LoVo (cell line): ENCODE measurements at regions not wholly inside any gene's neighbourhood (a gene's known extent, or its start where the extent isn't known, plus 50 kb on each side); places are given as distances from the start of the nearest gene placed in this dataset.

Source experiments
- DNase-seq: peaks from one replicate; pipeline ENCODE4 v3.0.0-alpha.2; 2016; ENCODE audit warnings: low spot score

DNA sequence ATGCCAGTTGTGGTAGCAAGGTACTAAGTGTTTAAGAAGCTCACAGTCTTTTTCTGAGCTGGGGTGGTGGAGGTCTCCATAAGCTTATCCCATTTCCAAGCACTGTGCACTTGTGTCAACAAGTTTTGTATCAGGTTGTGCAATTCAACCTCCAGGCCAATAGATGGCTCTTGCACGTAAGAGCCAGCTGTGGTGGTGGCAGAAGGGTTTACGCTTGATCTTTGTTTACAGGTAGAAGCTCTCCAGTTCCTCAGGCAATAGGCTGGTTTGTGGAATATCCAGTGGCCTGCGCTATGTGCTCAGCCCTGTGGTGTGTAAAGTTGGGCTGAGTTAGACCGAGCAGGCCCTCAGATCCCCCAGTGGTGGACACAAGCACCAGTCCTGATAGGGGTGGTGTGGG, 89.7 kb upstream of the CNTNAP5 start:
- DNase-seq, result no peak

DNA sequence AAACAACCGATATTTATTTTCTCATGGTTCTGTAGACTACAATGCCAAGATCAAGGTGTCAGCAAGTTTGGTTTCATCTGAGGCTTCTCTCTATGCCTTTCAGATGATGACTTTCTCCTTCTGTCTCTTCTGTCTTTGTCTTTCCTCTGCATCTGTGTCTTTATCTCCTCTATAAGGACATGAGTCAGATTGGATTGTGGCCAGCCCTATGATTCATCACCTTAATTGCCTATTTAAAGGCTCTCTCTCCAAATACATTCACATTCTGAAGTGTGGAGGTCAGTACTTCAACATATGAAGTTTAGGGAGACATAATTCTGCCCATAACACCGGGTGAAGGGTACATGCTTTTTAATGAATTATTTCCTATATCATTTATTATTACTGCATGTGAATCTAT, 71.2 kb upstream of the CNTNAP5 start:
- peak; percentile 44 for DNase-seq

DNA sequence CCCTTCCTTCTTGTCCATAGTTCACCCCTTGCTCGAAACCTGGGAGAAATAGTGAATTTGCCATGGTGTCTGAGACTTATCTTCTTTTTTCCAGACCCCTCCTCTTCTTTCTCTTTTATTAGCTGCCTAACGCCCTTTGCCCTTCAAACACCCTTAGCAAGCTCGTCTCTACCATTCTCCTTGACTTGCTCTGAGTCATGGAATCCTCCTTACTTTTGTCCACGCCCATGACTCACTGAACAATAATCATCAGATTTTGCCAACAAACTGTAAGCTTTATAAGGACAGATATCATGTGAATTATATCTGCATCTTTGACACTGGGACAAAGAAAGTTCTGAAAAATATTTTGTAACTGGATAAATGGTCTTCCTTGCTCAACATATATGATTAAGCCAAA, 67.1 kb upstream of the CNTNAP5 start:
- no peak for DNase-seq

DNA sequence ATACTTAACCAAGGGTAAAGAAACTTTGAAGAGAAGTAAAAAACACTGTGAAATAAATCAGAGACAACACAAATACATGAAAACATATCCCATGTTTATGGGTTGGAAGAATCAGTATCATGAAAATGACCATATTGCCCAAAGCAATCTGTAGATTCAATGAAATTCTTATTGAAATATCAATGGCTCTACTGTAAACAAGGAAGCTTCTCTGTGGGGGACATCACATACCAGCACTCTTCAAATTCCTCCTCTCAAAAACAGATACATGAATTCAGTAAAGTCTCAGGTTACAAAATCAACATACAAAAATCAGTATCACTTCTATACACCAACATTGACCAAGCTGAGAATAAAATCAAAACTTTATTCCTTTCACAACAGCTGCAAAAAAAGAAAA, 63.5 kb upstream of the CNTNAP5 start:
- DNase-seq, result no peak

DNA sequence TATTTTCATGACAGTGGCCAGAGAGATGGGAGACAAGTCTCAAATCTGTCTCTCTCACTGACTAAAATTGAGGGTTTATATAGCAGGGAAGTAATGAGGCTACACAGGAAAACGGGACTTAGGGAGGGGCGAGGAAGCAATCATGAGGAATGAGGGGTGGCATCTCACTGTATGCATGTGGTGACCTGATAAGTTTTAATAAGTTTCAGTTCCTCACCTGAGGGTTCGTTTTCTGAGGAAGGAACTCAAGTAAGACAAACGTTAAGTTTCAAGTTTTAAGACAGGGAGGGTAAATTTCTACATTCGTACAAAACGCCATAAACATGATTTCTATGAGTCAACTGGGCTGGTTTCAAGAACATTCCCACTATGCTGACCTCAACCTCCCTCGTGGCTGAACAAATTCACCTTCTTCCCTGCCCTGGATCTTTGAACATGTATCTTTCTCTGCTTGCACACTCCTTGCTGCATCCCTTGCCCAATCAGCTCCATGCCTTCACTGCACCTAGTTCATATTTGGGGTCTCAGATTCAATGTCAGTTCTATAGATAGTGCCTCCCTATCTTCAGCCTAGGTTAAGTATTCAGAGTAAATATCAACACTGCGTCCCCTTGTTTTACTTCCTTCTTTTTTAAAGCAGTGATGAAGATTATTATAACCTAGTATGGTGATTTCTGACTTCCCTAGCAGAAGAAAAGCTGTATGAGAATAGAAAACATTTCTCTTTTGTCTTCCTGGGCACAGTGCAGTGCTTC, 53.3 kb upstream of the CNTNAP5 start:
- DNase-seq, result no peak
